ENCODE measurements at regions not wholly inside any gene's neighbourhood (a gene's known extent, or its start where the extent isn't known, plus 50 kb on each side); places are given as distances from the start of the nearest gene placed in this dataset.

- no peak for DNase-seq (ENCODE audit: low spot score)
Observed at GRCh38 chr13:59121507-59121906, 1042.2 kb downstream of the DIAPH3 start.

GRCh38 chr13:59126474-59126873 lies 1037.3 kb downstream of the DIAPH3 start:
- DNase-seq (ENCODE audit: low spot score): no peak

- no peak for DNase-seq (ENCODE audit: low spot score)
Observed at GRCh38 chr13:59133903-59134302, 1029.8 kb downstream of the DIAPH3 start.

GRCh38 chr13:59144700-59145099 lies 1019.0 kb downstream of the DIAPH3 start:
- DNase-seq (ENCODE audit: low spot score): no peak

GRCh38 chr13:59145381-59145780 lies 1018.3 kb downstream of the DIAPH3 start:
- no peak for DNase-seq (ENCODE audit: low spot score)

GRCh38 chr13:59157181-59157580 lies 1006.5 kb downstream of the DIAPH3 start:
- no peak for DNase-seq (ENCODE audit: low spot score)

- DNase-seq (ENCODE audit: low spot score): peak; percentile 6
Observed at GRCh38 chr13:59166174-59166573, 997.6 kb downstream of the DIAPH3 start.

- no peak for DNase-seq (ENCODE audit: low spot score)
Observed at GRCh38 chr13:59172076-59172475, 991.7 kb downstream of the DIAPH3 start.

- no peak for DNase-seq (ENCODE audit: low spot score)
Observed at GRCh38 chr13:59176775-59177174, 987.0 kb downstream of the DIAPH3 start.

- no peak for DNase-seq (ENCODE audit: low spot score)
Observed at GRCh38 chr13:59178344-59178743, 985.4 kb downstream of the DIAPH3 start.

- no peak for DNase-seq (ENCODE audit: low spot score)
Observed at GRCh38 chr13:59182241-59182640, 981.5 kb downstream of the DIAPH3 start.

GRCh38 chr13:59197397-59197796 lies 966.3 kb downstream of the DIAPH3 start:
- no peak for DNase-seq (ENCODE audit: low spot score)

GRCh38 chr13:59201841-59202240 lies 961.9 kb downstream of the DIAPH3 start:
- DNase-seq (ENCODE audit: low spot score): no peak

- no peak for DNase-seq (ENCODE audit: low spot score)
Observed at GRCh38 chr13:59203855-59204254, 959.9 kb downstream of the DIAPH3 start.

GRCh38 chr13:59205501-59205900 lies 958.2 kb downstream of the DIAPH3 start:
- DNase-seq (ENCODE audit: low spot score): no peak

- DNase-seq (ENCODE audit: low spot score): no peak
Observed at GRCh38 chr13:59208405-59209195, 955.1 kb downstream of the DIAPH3 start.

- DNase-seq (ENCODE audit: low spot score): no peak
Observed at GRCh38 chr13:59210543-59210942, 953.2 kb downstream of the DIAPH3 start.

- DNase-seq (ENCODE audit: low spot score): no peak
Observed at GRCh38 chr13:59211606-59212005, 952.1 kb downstream of the DIAPH3 start.

GRCh38 chr13:59229401-59229800 lies 934.3 kb downstream of the DIAPH3 start:
- no peak for DNase-seq (ENCODE audit: low spot score)

GRCh38 chr13:59229861-59230260 lies 933.9 kb downstream of the DIAPH3 start:
- DNase-seq (ENCODE audit: low spot score): no peak

GRCh38 chr13:59230484-59231264 lies 933.1 kb downstream of the DIAPH3 start:
- no peak for DNase-seq (ENCODE audit: low spot score)

- no peak for DNase-seq (ENCODE audit: low spot score)
Observed at GRCh38 chr13:59236309-59236919, 927.3 kb downstream of the DIAPH3 start.

GRCh38 chr13:59236944-59237343 lies 926.8 kb downstream of the DIAPH3 start:
- no peak for DNase-seq (ENCODE audit: low spot score)

Measured in kidney capillary endothelial cell (primary cell).